ENCODE measurements at regions not wholly inside any gene's neighbourhood (a gene's known extent, or its start where the extent isn't known, plus 50 kb on each side); places are given as distances from the start of the nearest gene placed in this dataset.

GRCh38 chr2:219877728-219878127 lies 250.3 kb downstream of the SLC4A3 start:
- H3K4me3 ChIP-seq (replicated peaks in 1 of 3; ENCODE audit: insufficient read depth in 1 of 3, low read depth in 2 of 3, low read length in 3 of 3): no peak overlapping the region
- TF ChIP-seq TRIM24 (CRISPR knock-in tag; IDR thresholded peaks at IDR 0.05): no peak
- TF ChIP-seq EZH2 (conservative IDR thresholded peaks at IDR 0.05; ENCODE audit: low read depth, low read length): no peak
- no peak for TF ChIP-seq PATZ1 (CRISPR knock-in tag; IDR thresholded peaks at IDR 0.05)
- in situ Hi-C loops (cut with HindIII; ENCODE audit: extremely low pct_ligation_motif_present, low pct_unique_long_range_greater_than_20kb): no loop called here
- BruUV-seq (replicated peaks): no TSS peak
- H3K27ac ChIP-seq (ENCODE audit: extremely low read length, insufficient read depth, low read length): no peak overlapping the region
- H3K4me2 ChIP-seq (ENCODE audit: low read depth, low read length): no peak overlapping the region
- intact Hi-C loops (cut with micrococcal nuclease; ENCODE audit: unreplicated experiment): no loop called here
- under 1% methylated on average over 5 of the region's 5 CpGs for WGBS (ENCODE audit: low lambda C conversion rate)
- no peak for FAIRE-seq
- H3K9ac ChIP-seq (ENCODE audit: insufficient read depth, low read depth, low read length): no peak overlapping the region
- H4K20me1 ChIP-seq (ENCODE audit: insufficient read depth, low read length): no peaks in the 10 kb centered on the region
- H2AFZ ChIP-seq (ENCODE audit: low read length): no peak overlapping the region
- POLR2A ChIA-PET: no interaction called here
- H3K36me3 ChIP-seq (replicated peaks in 1 of 2; ENCODE audit: control insufficient read depth in 1 of 2, insufficient read depth in 2 of 2, low read length in 2 of 2): no peaks in the 10 kb centered on the region
- no peaks in the 10 kb centered on the region for H3K9me3 ChIP-seq (ENCODE audit: low read length)
- H3K79me2 ChIP-seq (ENCODE audit: insufficient read depth, low read length): no peaks in the 10 kb centered on the region
- H3K27me3 ChIP-seq (ENCODE audit: control insufficient read depth in 1 of 2, insufficient read depth in 2 of 2, low read length in 2 of 2): peaks cover 0 to 16% of the 10 kb centered on the region in 2 experiments; a peak in 3 of 5 replicates
- no peak for DNase-seq (ENCODE audit: low spot score)
- ATAC-seq: no peak
- CTCF ChIA-PET (ENCODE audit: low intra/inter-chr PET ratio, low total read pairs): no interaction called here
- H3K4me1 ChIP-seq (ENCODE audit: insufficient read depth, low read length): no peaks in the 10 kb centered on the region

- no peak for ATAC-seq
- Histone ChIP-seq H4K20me1 (ENCODE audit: insufficient read depth, low read length) (no peaks in the 10 kb centered on the region), H3K4me1 (ENCODE audit: insufficient read depth, low read length) (no peaks in the 10 kb centered on the region), H2AFZ (ENCODE audit: low read length) (no peak overlapping the region), H3K4me2 (ENCODE audit: low read depth, low read length) (no peak overlapping the region), H3K27me3 (ENCODE audit: control insufficient read depth in 1 of 2, insufficient read depth in 2 of 2, low read length in 2 of 2) (peaks cover 0 to 13% of the 10 kb centered on the region in 2 experiments; a peak in 3 of 5 replicates), H3K4me3 (replicated peaks in 1 of 3; ENCODE audit: insufficient read depth in 1 of 3, low read depth in 2 of 3, low read length in 3 of 3) (no peak overlapping the region), H3K36me3 (replicated peaks in 1 of 2; ENCODE audit: control insufficient read depth in 1 of 2, insufficient read depth in 2 of 2, low read length in 2 of 2) (no peaks in the 10 kb centered on the region), H3K27ac (ENCODE audit: extremely low read length, insufficient read depth, low read length) (no peak overlapping the region), H3K9ac (ENCODE audit: insufficient read depth, low read depth, low read length) (no peak overlapping the region), H3K79me2 (ENCODE audit: insufficient read depth, low read length) (no peaks in the 10 kb centered on the region), H3K9me3 (ENCODE audit: low read length) (no peaks in the 10 kb centered on the region)
- no TSS peak for BruUV-seq (replicated peaks)
- DNase-seq (ENCODE audit: low spot score): no peak
- no peak for FAIRE-seq
- POLR2A ChIA-PET: no interaction called here
- intact Hi-C loops (cut with micrococcal nuclease; ENCODE audit: unreplicated experiment): no loop called here
- TF ChIP-seq ZFP36L1 (CRISPR knock-in tag; IDR thresholded peaks at IDR 0.05) (no peak), KDM3A (CRISPR knock-in tag; IDR thresholded peaks at IDR 0.05; ENCODE audit: low read depth) (no peak), ATF1 (CRISPR knock-in tag; IDR thresholded peaks at IDR 0.05) (no peak), RARG (CRISPR knock-in tag; IDR thresholded peaks at IDR 0.05; ENCODE audit: low read depth) (no peak), SMAD1 (CRISPR knock-in tag; IDR thresholded peaks at IDR 0.05; ENCODE audit: borderline replicate concordance, low read depth) (no peak), SNAPC5 (CRISPR knock-in tag; IDR thresholded peaks at IDR 0.05; ENCODE audit: borderline replicate concordance) (no peak), RAD51 (IDR thresholded peaks at IDR 0.05; ENCODE audit: borderline replicate concordance) (no peak), LCORL (IDR thresholded peaks at IDR 0.05) (no peak), LCORL (CRISPR knock-in tag; IDR thresholded peaks at IDR 0.05) (no peak), ATF5 (CRISPR knock-in tag; IDR thresholded peaks at IDR 0.05; ENCODE audit: low read depth) (no peak), MAF1 (CRISPR knock-in tag; IDR thresholded peaks at IDR 0.05; ENCODE audit: borderline replicate concordance) (no peak), ZNF652 (CRISPR knock-in tag; IDR thresholded peaks at IDR 0.05; ENCODE audit: borderline replicate concordance, low read depth) (no peak), MTA3 (CRISPR knock-in tag; IDR thresholded peaks at IDR 0.05) (no peak)
- 11% methylated on average over 5 of the region's 5 CpGs for WGBS (ENCODE audit: low lambda C conversion rate)
- CTCF ChIA-PET (ENCODE audit: low intra/inter-chr PET ratio, low total read pairs): no interaction called here
- in situ Hi-C loops (cut with HindIII; ENCODE audit: extremely low pct_ligation_motif_present, low pct_unique_long_range_greater_than_20kb): no loop called here
Observed at GRCh38 chr2:219878516-219878915, 251.1 kb downstream of the SLC4A3 start.
